ENCODE measurements at regions not wholly inside any gene's neighbourhood (a gene's known extent, or its start where the extent isn't known, plus 50 kb on each side); places are given as distances from the start of the nearest gene placed in this dataset.
"Not testable (repeated sequence)": the region's sequence is repeated elsewhere in the genome, so short reads cannot be mapped to it uniquely, and the experiment has no call there.

DNA sequence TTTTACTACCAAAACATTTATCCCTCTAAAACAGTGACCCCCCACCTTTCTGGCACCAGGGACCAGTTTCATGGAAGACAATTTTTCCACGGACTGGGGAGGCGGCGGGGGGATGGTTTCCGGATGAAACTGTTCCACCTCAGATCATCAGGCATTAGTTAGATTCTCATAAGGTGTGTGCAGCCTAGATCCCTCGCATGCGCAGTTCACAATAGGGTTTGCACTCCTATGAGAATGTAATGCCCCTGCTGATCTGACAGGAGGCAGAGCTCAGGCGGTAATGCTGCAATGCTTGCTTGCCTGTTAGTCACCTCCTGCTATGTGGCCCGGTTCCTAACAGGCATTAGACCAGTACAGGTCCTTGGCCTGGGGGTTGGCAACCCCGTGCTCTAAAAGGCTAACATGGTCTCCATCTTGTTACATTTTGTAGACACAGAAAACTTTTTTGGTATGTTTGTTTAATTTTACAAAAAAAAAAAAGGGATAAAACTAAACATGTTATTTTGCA, 133.1 kb downstream of the DHRS2 start:
- TF ChIP-seq SMC3 (IDR thresholded peaks at IDR 0.05; ENCODE audit: low read depth, low read length); POLR2A (IDR thresholded peaks at IDR 0.05; ENCODE audit: low read depth, low read length); BHLHE40 (IDR thresholded peaks at IDR 0.05; ENCODE audit: low read depth, low read length); RAD21 (IDR thresholded peaks at IDR 0.05; ENCODE audit: low read length); CEBPB (IDR thresholded peaks at IDR 0.05; ENCODE audit: low read depth, low read length); NFE2L2 (IDR thresholded peaks at IDR 0.05; ENCODE audit: low read depth, low read length); FOS (IDR thresholded peaks at IDR 0.05; ENCODE audit: low read depth, low read length): not testable (repeated sequence)
- TF ChIP-seq, protein P1, sequence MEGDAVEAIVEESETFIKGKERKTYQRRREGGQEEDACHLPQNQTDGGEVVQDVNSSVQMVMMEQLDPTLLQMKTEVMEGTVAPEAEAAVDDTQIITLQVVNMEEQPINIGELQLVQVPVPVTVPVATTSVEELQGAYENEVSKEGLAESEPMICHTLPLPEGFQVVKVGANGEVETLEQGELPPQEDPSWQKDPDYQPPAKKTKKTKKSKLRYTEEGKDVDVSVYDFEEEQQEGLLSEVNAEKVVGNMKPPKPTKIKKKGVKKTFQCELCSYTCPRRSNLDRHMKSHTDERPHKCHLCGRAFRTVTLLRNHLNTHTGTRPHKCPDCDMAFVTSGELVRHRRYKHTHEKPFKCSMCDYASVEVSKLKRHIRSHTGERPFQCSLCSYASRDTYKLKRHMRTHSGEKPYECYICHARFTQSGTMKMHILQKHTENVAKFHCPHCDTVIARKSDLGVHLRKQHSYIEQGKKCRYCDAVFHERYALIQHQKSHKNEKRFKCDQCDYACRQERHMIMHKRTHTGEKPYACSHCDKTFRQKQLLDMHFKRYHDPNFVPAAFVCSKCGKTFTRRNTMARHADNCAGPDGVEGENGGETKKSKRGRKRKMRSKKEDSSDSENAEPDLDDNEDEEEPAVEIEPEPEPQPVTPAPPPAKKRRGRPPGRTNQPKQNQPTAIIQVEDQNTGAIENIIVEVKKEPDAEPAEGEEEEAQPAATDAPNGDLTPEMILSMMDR (conservative IDR thresholded peaks at IDR 0.05; ENCODE audit: low read depth, low read length) = not testable (repeated sequence)

Measured in IMR-90 (cell line).